ENCODE measurements at regions not wholly inside any gene's neighbourhood (a gene's known extent, or its start where the extent isn't known, plus 50 kb on each side); places are given as distances from the start of the nearest gene placed in this dataset.

GRCh38 chr12:89253488-89253887 lies 98.8 kb downstream of the DUSP6 start:
- TF ChIP-seq, protein P1, sequence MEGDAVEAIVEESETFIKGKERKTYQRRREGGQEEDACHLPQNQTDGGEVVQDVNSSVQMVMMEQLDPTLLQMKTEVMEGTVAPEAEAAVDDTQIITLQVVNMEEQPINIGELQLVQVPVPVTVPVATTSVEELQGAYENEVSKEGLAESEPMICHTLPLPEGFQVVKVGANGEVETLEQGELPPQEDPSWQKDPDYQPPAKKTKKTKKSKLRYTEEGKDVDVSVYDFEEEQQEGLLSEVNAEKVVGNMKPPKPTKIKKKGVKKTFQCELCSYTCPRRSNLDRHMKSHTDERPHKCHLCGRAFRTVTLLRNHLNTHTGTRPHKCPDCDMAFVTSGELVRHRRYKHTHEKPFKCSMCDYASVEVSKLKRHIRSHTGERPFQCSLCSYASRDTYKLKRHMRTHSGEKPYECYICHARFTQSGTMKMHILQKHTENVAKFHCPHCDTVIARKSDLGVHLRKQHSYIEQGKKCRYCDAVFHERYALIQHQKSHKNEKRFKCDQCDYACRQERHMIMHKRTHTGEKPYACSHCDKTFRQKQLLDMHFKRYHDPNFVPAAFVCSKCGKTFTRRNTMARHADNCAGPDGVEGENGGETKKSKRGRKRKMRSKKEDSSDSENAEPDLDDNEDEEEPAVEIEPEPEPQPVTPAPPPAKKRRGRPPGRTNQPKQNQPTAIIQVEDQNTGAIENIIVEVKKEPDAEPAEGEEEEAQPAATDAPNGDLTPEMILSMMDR (IDR thresholded peaks at IDR 0.05): no peak
- TF ChIP-seq POLR2A (IDR thresholded peaks at IDR 0.05): no peak
